DMS79 (cell line): ENCODE measurements at regions not wholly inside any gene's neighbourhood (a gene's known extent, or its start where the extent isn't known, plus 50 kb on each side); places are given as distances from the start of the nearest gene placed in this dataset.
"Not testable (repeated sequence)": the region's sequence is repeated elsewhere in the genome, so short reads cannot be mapped to it uniquely, and the experiment has no call there.

Experiments
- DNase-seq: peaks from one replicate; lab custom pipeline; 2025; lab: John Stamatoyannopoulos, UW

DNA sequence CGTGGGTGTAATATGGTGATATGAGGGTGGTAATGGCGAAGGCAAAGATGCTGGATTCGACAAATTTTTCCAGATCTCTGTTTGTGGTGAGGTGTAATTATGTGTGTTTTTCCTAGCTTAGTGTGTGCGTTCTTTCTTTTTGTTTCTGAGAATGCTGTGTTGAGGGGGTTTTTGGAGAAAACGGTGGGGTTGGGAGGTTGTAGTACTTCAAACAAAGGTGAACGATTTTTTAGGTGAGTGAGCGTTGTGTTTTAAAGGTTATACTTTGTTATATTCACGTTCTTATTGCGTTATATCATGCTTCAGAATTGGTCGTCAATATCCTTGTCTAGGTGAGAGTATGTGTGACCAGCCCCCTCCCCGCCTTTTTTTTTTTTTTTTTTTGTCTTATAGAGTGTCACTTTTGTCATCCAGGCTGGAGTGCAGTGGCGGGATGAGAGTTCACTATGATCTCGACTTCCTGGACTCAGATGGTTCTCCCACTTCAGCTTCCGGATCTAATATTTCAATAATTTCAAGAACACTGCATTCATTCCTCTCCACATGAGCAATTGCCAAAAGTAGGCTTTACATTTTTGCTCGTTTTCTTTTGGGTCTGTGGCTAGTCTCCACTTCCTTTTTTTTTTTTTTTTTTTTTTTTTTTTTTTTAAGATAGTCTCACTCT lies 82.2 kb upstream of the RNU2-1 start:
- no peak for DNase-seq

DNA sequence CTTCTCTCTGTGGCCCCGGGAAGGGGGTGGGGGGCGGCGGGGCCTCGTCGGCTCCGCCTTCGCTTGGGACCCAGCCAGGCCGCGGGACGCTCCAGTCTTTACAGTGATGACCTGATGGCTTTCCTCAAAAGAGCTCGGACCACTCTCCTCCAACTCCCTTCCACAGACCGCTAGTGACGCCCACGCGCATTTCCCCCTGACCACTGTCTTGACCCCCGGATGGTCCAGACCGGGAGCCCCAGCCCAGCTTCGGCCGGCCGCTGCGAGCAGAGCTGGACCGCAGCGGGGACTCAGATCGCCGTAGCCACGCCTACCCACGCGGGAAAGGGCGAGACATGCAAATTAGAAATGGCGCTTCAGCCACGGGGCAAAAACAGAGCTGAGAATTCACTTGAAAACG lies 81.6 kb upstream of the RNU2-1 start:
- DNase-seq: no peak

DNA sequence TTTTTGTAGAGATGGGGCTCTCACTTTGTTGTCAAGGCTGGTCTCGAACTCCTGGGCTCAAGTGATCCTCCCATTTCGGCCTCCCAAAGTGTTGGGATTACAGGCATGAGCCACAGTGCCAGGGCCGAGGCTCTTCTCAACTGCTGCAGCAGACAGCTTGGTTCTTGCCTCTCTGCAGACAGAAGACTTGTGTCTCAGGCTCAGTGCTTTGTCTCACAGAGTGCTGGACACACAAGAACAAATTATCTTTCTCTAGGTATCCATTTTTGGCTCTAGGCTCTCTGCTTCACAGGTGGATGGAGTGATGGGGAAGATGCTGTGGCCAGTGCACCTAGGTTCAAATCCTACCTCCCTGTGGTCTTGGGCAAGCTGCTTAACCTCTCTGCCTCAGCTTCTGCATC lies 80.8 kb upstream of the RNU2-1 start:
- DNase-seq: no peak

- DNase-seq: no peak
These were observed 78.2 kb upstream of the RNU2-1 start for GRCh38 chr17:43312011-43312410.

GRCh38 chr17:43309505-43310332 lies 75.9 kb upstream of the RNU2-1 start:
- DNase-seq: no peak

- no peak for DNase-seq
These were observed 75.2 kb upstream of the RNU2-1 start for GRCh38 chr17:43308999-43309398.

GRCh38 chr17:43304792-43305191 lies 71.0 kb upstream of the RNU2-1 start:
- not testable (repeated sequence) for DNase-seq

DNA sequence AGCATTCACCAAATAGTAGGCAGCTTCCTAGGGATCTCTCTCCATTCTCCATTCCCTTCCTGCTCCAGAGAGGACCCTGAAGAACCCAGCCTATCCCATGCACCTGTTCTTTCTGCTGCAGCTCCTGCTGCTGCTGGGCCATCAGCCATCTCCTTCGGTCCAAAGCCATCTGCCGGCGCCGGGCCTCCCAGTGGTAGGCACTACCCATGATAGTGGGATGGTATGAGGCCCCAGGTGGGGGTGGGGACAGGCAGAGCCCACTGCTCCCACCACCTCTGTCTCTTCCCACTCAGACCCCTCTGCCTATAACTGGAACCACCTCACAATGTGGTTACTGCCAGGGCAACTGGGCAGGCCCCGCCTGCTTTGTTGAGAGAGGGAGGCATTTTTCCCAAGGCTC lies 69.3 kb upstream of the RNU2-1 start:
- not testable (repeated sequence) for DNase-seq

DNA sequence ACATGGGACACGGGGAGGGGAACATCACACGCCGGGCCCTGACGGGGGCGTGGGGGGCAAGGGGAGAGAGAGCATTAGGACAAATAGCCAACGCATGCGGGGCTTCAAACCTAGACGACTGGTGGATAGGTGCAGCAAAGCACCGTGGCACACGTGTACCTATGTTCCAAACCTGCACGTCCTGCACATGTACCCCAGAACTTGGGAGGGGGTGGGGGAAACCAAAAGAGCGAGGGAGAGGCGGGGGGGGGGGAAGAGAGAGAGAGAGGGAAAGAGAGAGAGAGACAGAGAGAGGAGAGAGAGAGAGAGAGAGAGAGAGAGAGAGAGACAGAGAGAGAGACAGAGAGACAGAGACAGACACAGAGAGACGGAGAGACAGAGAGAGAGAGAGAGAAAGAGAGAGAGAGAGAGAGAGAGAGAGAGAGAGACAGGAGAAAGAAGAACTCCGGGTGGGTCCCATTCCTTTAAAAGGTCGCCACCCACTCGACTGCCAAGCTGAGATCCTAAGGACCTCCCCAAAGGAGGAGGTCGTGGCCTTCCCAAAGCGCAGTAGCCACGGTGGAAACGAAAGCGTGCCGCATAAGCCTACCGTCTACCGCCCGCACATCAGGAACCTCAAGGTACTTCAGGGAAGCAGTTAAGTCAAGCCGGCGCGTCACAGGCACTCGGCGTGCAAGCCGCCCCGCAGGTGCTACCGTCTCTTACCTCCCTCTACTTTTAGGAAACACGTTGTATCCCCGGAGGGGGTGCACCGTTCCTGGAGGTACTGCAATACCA lies 65.7 kb upstream of the RNU2-1 start:
- DNase-seq: not testable (repeated sequence)

GRCh38 chr17:43289670-43290069 lies 55.9 kb upstream of the RNU2-1 start:
- not testable (repeated sequence) for DNase-seq

DNA sequence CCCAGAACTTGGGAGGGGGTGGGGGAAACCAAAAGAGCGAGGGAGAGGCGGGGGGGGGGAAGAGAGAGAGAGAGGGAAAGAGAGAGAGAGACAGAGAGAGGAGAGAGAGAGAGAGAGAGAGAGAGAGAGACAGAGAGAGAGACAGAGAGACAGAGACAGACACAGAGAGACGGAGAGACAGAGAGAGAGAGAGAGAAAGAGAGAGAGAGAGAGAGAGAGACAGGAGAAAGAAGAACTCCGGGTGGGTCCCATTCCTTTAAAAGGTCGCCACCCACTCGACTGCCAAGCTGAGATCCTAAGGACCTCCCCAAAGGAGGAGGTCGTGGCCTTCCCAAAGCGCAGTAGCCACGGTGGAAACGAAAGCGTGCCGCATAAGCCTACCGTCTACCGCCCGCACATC lies 49.8 kb upstream of the RNU2-1 start:
- DNase-seq: not testable (repeated sequence)
